GM10248 (cell line): ENCODE measurements at regions not wholly inside any gene's neighbourhood (a gene's known extent, or its start where the extent isn't known, plus 50 kb on each side); places are given as distances from the start of the nearest gene placed in this dataset.

ENCODE experiments used
- CTCF ChIA-PET: fragments of 300-600 bp; sonication (Branson Sonifier 250); formaldehyde crosslinking; extraction: SDS; loops from one replicate; lab custom pipeline; 2021; ENCODE audit warnings: antibody characterized with exemption; lab: Yijun Ruan, JAX
- POLR2A ChIA-PET: fragments of 350-650 bp; sonication (Branson Sonifier 250); formaldehyde crosslinking; extraction: SDS; loops from one replicate; lab custom pipeline; 2020; ENCODE audit warnings: antibody characterized with exemption; lab: Yijun Ruan, JAX
- DNase-seq: peaks from one replicate; pipeline ENCODE4 v3.0.0; 2012; ENCODE audit errors: extremely low spot score
- TF ChIP-seq, protein P1 (sequence below): IDR thresholded peaks from 2 replicates; pipeline ENCODE4 v1.5.1; 2012; ENCODE audit warnings: mild to moderate bottlenecking, low read depth; ENCODE audit errors: extremely low read depth, missing control alignments, control extremely low read depth

GRCh38 chr3:27661797-27662196, 60.3 kb downstream of the EOMES start:
- TF ChIP-seq, protein P1, sequence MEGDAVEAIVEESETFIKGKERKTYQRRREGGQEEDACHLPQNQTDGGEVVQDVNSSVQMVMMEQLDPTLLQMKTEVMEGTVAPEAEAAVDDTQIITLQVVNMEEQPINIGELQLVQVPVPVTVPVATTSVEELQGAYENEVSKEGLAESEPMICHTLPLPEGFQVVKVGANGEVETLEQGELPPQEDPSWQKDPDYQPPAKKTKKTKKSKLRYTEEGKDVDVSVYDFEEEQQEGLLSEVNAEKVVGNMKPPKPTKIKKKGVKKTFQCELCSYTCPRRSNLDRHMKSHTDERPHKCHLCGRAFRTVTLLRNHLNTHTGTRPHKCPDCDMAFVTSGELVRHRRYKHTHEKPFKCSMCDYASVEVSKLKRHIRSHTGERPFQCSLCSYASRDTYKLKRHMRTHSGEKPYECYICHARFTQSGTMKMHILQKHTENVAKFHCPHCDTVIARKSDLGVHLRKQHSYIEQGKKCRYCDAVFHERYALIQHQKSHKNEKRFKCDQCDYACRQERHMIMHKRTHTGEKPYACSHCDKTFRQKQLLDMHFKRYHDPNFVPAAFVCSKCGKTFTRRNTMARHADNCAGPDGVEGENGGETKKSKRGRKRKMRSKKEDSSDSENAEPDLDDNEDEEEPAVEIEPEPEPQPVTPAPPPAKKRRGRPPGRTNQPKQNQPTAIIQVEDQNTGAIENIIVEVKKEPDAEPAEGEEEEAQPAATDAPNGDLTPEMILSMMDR: no peak
- no peak for DNase-seq
- CTCF ChIA-PET: interaction anchor here (1.1 to 1.3 kb wide), 2 partner anchors 307 to 349 kb away, joined by 3 read pairs; no protein-coding TSS in a partner anchor
- POLR2A ChIA-PET: no interaction called here

- ChIA-PET POLR2A (no interaction called here), CTCF (interaction anchor here (0.7 to 4.6 kb wide), 5 partner anchors 11 to 339 kb away, joined by 3 to 40 read pairs (median 3); no protein-coding TSS in a partner anchor)
- DNase-seq: peak; percentile 45
- TF ChIP-seq, protein P1: peak; percentile 77
Measured at GRCh38 chr3:27659279-27660021, 62.7 kb downstream of the EOMES start.

GRCh38 chr3:27658741-27659140, 63.4 kb downstream of the EOMES start:
- no peak for DNase-seq
- TF ChIP-seq, protein P1: no peak
- POLR2A ChIA-PET: no interaction called here
- CTCF ChIA-PET: interaction anchor here (1.2 to 4.6 kb wide), 10 partner anchors 10 to 348 kb away, joined by 3 to 40 read pairs (median 4); no protein-coding TSS in a partner anchor

- no peak for DNase-seq
- ChIA-PET POLR2A (no interaction called here), CTCF (interaction anchor here (0.6 to 4.6 kb wide), 11 partner anchors 10 to 1263 kb away, joined by 3 to 40 read pairs (median 4); no protein-coding TSS in a partner anchor)
- TF ChIP-seq, protein P1: no peak
Measured at GRCh38 chr3:27657871-27658270, 64.3 kb downstream of the EOMES start.

GRCh38 chr3:27657404-27657803, 64.7 kb downstream of the EOMES start:
- POLR2A ChIA-PET: no interaction called here

DNA sequence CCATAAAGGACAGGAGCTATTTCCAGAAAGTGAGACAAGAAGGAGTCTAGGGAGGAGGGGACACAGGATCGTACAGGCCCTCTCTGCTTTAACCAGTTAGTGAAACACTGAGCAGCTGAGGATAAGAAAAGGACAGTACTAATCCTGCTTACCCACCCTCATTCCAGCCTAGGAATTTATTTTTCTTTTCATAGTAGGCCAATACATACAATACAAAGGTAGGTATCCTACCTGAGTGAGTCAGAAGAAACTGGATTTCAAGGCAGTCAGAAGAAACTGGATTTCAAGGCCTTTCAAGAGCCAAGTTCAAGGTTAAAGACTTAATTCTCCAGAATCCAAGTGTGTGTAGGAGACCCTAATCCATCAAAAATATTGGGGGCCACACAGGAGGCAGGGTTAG, 65.3 kb downstream of the EOMES start:
- DNase-seq: no peak
- POLR2A ChIA-PET: no interaction called here
- CTCF ChIA-PET: interaction anchor here (1.6 to 4.6 kb wide), 2 partner anchors 9 to 522 kb away, joined by 5 to 40 read pairs; no protein-coding TSS in a partner anchor
- TF ChIP-seq, protein P1: no peak

More at GRCh38 chr3:27657404-27657803, 64.7 kb downstream of the EOMES start:
- TF ChIP-seq, protein P1: no peak
- CTCF ChIA-PET: interaction anchor here (1.4 to 4.6 kb wide), 7 partner anchors 9 to 523 kb away, joined by 3 to 40 read pairs (median 7); no protein-coding TSS in a partner anchor
- DNase-seq: no peak
